ENCODE measurements at regions not wholly inside any gene's neighbourhood (a gene's known extent, or its start where the extent isn't known, plus 50 kb on each side); places are given as distances from the start of the nearest gene placed in this dataset.

GRCh38 chr6:145204301-145204700 lies 531.0 kb downstream of the EPM2A start:
- no peak for TF ChIP-seq POLR2A (IDR thresholded peaks at IDR 0.05; ENCODE audit: low read length)
- no peak for TF ChIP-seq GATA1 (IDR thresholded peaks at IDR 0.05; ENCODE audit: low read depth, low read length)
